Prostate gland (tissue), 2 donors: ENCODE measurements at regions not wholly inside any gene's neighbourhood (a gene's known extent, or its start where the extent isn't known, plus 50 kb on each side); places are given as distances from the start of the nearest gene placed in this dataset.

ENCODE experiments used
- DNase-seq: peaks from one replicate; pipeline ENCODE4 v3.0.0-alpha.2; 2019; ENCODE audit warnings: low spot score
- H3K27ac ChIP-seq, 2 donors: fragments of 200-600 bp; sonication (generic); 2 replicates each; pipeline ENCODE4 v1.5.1; 2017 to 2019
- H3K27me3 ChIP-seq: fragments of 200-600 bp; sonication (generic); replicated peaks from 2 replicates; pipeline ENCODE4 v1.5.1; 2019; ENCODE audit not compliant: insufficient read depth
- H3K36me3 ChIP-seq, 2 donors: fragments of 200-600 bp; sonication (generic); 1 replicate in 1 of 2; 2 replicates in 1 of 2; pipeline versions ENCODE4 v1.5.1 to v1.8.1; 2017 to 2019
- H3K4me1 ChIP-seq: fragments of 200-600 bp; sonication (generic); replicated peaks from 2 replicates; pipeline ENCODE4 v1.5.1; 2019
- H3K4me3 ChIP-seq, 2 donors: fragments of 200-600 bp; sonication (generic); 2 replicates each; pipeline ENCODE4 v1.5.1; 2017 to 2019
- H3K9me3 ChIP-seq: fragments of 200-600 bp; sonication (generic); 2 replicates; pipeline ENCODE4 v1.5.1; 2017
- POLR2A ChIP-seq: fragments of 450-650 bp; IDR thresholded peaks from one replicate; pipeline ENCODE4 v1.6.1; 2016; ENCODE audit warnings: antibody characterized with exemption, mild to moderate bottlenecking
- POLR2AphosphoS5 ChIP-seq: sonication (generic); formaldehyde crosslinking; IDR thresholded peaks from one replicate; pipeline ENCODE4 v1.6.1; 2017; ENCODE audit warnings: antibody characterized with exemption
- WGBS: methylation state at CpG from one replicate; pipeline ENCODE4 v1.1.5; 2018; 5-methylcytosine and 5-hydroxymethylcytosine counted together
- intact Hi-C: fragments of 100-400 bp; cut with DNase I; formaldehyde crosslinking; loops from one replicate; pipeline ENCODE4 v1.14.2; 2022
- TF ChIP-seq, protein P1 (sequence below), 4 experiments: fragments of 200-600 bp in 2 of 4; fragments of 450-650 bp in 2 of 4; sonication (generic) in 2 of 4; IDR thresholded peaks; 1 replicate in 3 of 4; 2 replicates in 1 of 4; pipeline ENCODE4 v1.5.1; 2016 to 2019; ENCODE audit warnings: antibody characterized with exemption in 4 of 4, mild to moderate bottlenecking in 2 of 4, moderate library complexity in 2 of 4

- no peak overlapping the region for H3K4me3 ChIP-seq
- H3K4me1 ChIP-seq = no peaks in the 10 kb centered on the region
- intact Hi-C loops = no loop called here
- H3K36me3 ChIP-seq = no peaks in the 10 kb centered on the region
- no peaks in the 10 kb centered on the region for H3K27me3 ChIP-seq
- no peak for DNase-seq
- no peak overlapping the region for H3K27ac ChIP-seq
- H3K9me3 ChIP-seq = no peaks in the 10 kb centered on the region
- WGBS = 75% methylated on average over 2 of the region's 2 CpGs
- TF ChIP-seq POLR2AphosphoS5 (no peak), POLR2A (no peak)
- TF ChIP-seq, protein P1, sequence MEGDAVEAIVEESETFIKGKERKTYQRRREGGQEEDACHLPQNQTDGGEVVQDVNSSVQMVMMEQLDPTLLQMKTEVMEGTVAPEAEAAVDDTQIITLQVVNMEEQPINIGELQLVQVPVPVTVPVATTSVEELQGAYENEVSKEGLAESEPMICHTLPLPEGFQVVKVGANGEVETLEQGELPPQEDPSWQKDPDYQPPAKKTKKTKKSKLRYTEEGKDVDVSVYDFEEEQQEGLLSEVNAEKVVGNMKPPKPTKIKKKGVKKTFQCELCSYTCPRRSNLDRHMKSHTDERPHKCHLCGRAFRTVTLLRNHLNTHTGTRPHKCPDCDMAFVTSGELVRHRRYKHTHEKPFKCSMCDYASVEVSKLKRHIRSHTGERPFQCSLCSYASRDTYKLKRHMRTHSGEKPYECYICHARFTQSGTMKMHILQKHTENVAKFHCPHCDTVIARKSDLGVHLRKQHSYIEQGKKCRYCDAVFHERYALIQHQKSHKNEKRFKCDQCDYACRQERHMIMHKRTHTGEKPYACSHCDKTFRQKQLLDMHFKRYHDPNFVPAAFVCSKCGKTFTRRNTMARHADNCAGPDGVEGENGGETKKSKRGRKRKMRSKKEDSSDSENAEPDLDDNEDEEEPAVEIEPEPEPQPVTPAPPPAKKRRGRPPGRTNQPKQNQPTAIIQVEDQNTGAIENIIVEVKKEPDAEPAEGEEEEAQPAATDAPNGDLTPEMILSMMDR (IDR thresholded peaks at IDR 0.05) = no peak
These were observed 92.2 kb upstream of the PLET1 start for GRCh38 chr11:112352907-112353306.

GRCh38 chr11:112354364-112354763 lies 93.7 kb upstream of the PLET1 start:
- no peaks in the 10 kb centered on the region for H3K9me3 ChIP-seq
- H3K27me3 ChIP-seq = no peaks in the 10 kb centered on the region
- H3K27ac ChIP-seq = no peak overlapping the region
- intact Hi-C loops = no loop called here
- no peak overlapping the region for H3K4me3 ChIP-seq
- WGBS = 96% methylated on average over 3 of the region's 3 CpGs
- no peak for TF ChIP-seq POLR2AphosphoS5
- TF ChIP-seq POLR2A = no peak
- TF ChIP-seq, protein P1 (IDR thresholded peaks at IDR 0.05) = no peak
- no peaks in the 10 kb centered on the region for H3K4me1 ChIP-seq
- no peaks in the 10 kb centered on the region for H3K36me3 ChIP-seq
- no peak for DNase-seq

DNA sequence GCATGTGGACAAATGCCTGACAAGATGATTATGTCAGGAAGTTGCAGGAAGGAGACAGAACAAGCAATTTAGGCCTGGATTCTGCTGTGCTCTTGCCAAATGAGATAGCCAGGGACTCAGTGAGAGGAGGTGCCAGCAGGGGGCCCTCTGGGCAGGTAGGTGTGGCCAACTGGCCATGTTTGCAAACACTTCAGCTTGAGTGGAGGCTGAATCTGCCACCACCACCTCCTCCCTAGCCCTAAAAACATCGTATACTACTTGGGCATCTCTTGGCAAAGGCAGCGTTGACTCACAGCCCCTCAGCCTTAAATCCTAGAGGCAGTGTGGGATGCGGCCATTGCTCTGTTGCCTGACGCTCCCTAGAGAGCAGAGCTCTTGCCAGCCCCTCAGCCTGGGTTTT lies 95.1 kb upstream of the PLET1 start:
- Histone ChIP-seq H3K4me3 (no peak overlapping the region), H3K27me3 (no peaks in the 10 kb centered on the region), H3K9me3 (no peaks in the 10 kb centered on the region), H3K27ac (no peak overlapping the region), H3K36me3 (no peaks in the 10 kb centered on the region), H3K4me1 (no peaks in the 10 kb centered on the region)
- intact Hi-C loops = no loop called here
- TF ChIP-seq POLR2A = no peak
- no peak for TF ChIP-seq POLR2AphosphoS5
- TF ChIP-seq, protein P1 (IDR thresholded peaks at IDR 0.05) = no peak
- 88% methylated on average over 3 of the region's 4 CpGs for WGBS
- DNase-seq = no peak

GRCh38 chr11:112357488-112357887 lies 96.8 kb upstream of the PLET1 start:
- H3K36me3 ChIP-seq = no peaks in the 10 kb centered on the region
- no peak overlapping the region for H3K27ac ChIP-seq
- no peaks in the 10 kb centered on the region for H3K4me1 ChIP-seq
- H3K4me3 ChIP-seq = no peak overlapping the region
- H3K27me3 ChIP-seq = no peaks in the 10 kb centered on the region
- 61% methylated on average over 2 of the region's 2 CpGs for WGBS
- TF ChIP-seq POLR2A (no peak), POLR2AphosphoS5 (no peak)
- TF ChIP-seq, protein P1 (IDR thresholded peaks at IDR 0.05) = no peak
- no peaks in the 10 kb centered on the region for H3K9me3 ChIP-seq
- DNase-seq = no peak
- intact Hi-C loops = no loop called here

DNA sequence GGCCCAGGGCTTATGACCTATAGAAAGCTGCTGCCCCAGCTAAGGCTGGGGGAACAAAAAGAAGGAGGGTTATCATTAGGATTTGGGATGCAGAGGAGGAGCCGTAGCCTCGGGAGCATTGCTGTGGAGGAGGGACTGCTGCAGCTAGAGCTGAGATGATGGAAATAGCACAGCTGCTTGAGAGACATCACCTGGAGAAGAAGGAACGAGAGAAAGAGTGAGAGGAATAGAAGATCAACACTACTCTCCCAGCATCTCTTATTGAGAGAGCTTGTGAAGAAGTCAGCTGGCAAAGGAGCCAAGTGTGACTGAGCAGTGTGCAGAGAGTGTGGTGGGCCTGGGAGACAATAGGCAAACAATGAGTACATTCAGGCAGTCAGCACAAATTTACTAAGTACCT lies 100.7 kb upstream of the PLET1 start:
- intact Hi-C loops = no loop called here
- H3K4me3 ChIP-seq = no peak overlapping the region
- H3K27me3 ChIP-seq = no peaks in the 10 kb centered on the region
- no peaks in the 10 kb centered on the region for H3K4me1 ChIP-seq
- TF ChIP-seq, protein P1 (IDR thresholded peaks at IDR 0.05) = no peak
- no peak for TF ChIP-seq POLR2A
- TF ChIP-seq POLR2AphosphoS5 = no peak
- WGBS = 72% methylated on average over 3 of the region's 3 CpGs
- H3K36me3 ChIP-seq = no peaks in the 10 kb centered on the region
- no peaks in the 10 kb centered on the region for H3K9me3 ChIP-seq
- no peak overlapping the region for H3K27ac ChIP-seq
- DNase-seq = no peak
